HEK293 (cell line): ENCODE measurements at regions not wholly inside any gene's neighbourhood (a gene's known extent, or its start where the extent isn't known, plus 50 kb on each side); places are given as distances from the start of the nearest gene placed in this dataset.

Experiments used
- CTCF ChIA-PET: fragments of 350-600 bp; formaldehyde crosslinking; extraction: SDS; loops from one replicate; lab custom pipeline; 2021; ENCODE audit warnings: antibody characterized with exemption; lab: Yijun Ruan, JAX
- POLR2A ChIA-PET: fragments of 300-600 bp; formaldehyde crosslinking; extraction: SDS; loops from one replicate; lab custom pipeline; 2020; ENCODE audit warnings: antibody characterized with exemption, inconsistent platforms; lab: Yijun Ruan, JAX
- H3K27ac ChIP-seq: fragments of 200-500 bp; sonication (Bioruptor generic); 2 replicates; pipeline ENCODE4 v1.5.1; 2014; ENCODE audit warnings: low read depth, low read length, control low read depth, inconsistent platforms; ENCODE audit errors: extremely low read depth
- H3K36me3 ChIP-seq, 2 experiments: fragments of 200-500 bp in 1 of 2; sonication (Bioruptor generic) in 1 of 2; 1 replicate in 1 of 2; 2 replicates in 1 of 2; pipeline ENCODE4 v1.5.1; 2014 to 2017; ENCODE audit warnings: inconsistent platforms in 2 of 2, low read length in 2 of 2; ENCODE audit not compliant: control insufficient read depth in 2 of 2, insufficient read depth in 1 of 2
- H3K4me1 ChIP-seq: fragments of 200-500 bp; sonication (Bioruptor generic); 2 replicates; pipeline ENCODE4 v1.5.1; 2014; ENCODE audit warnings: mild to moderate bottlenecking, low read length, inconsistent platforms; ENCODE audit not compliant: control insufficient read depth, insufficient read depth
- H3K4me3 ChIP-seq: 2 replicates; pipeline ENCODE4 v1.5.1; 2011; ENCODE audit warnings: low read depth, mild to moderate bottlenecking, control low read depth, low read length, moderate library complexity
- H3K9me3 ChIP-seq: fragments of 200-500 bp; sonication (Bioruptor generic); 2 replicates; pipeline ENCODE4 v1.5.1; 2014; ENCODE audit warnings: low read depth, low read length, inconsistent platforms; ENCODE audit not compliant: control insufficient read depth, insufficient read depth
- GFI1B ChIP-seq: fragments of 450-650 bp; formaldehyde crosslinking; IDR thresholded peaks from 2 replicates; pipeline ENCODE4 v1.5.1; 2016; ENCODE audit warnings: missing biosample characterization, missing genetic modification characterization
- MZF1 ChIP-seq: fragments of 450-650 bp; formaldehyde crosslinking; IDR thresholded peaks from 2 replicates; pipeline ENCODE4 v1.5.1; 2017; ENCODE audit warnings: missing biosample characterization, missing genetic modification characterization, borderline replicate concordance
- SALL2 ChIP-seq: fragments of 450-650 bp; formaldehyde crosslinking; IDR thresholded peaks from 2 replicates; pipeline ENCODE4 v1.5.0; 2017; ENCODE audit warnings: missing biosample characterization, mild to moderate bottlenecking, missing genetic modification characterization, borderline replicate concordance
- TRIM28 ChIP-seq: IDR thresholded peaks from 2 replicates; pipeline ENCODE4 v1.6.1; 2011; ENCODE audit warnings: low read length, control low read depth, borderline replicate concordance
- ZBTB1 ChIP-seq: fragments of 450-650 bp; formaldehyde crosslinking; IDR thresholded peaks from 2 replicates; pipeline ENCODE4 v1.5.1; 2016; ENCODE audit warnings: missing biosample characterization, missing genetic modification characterization
- ZBTB17 ChIP-seq: fragments of 450-650 bp; formaldehyde crosslinking; IDR thresholded peaks from 2 replicates; pipeline ENCODE4 v1.5.1; 2016; ENCODE audit warnings: missing biosample characterization, missing genetic modification characterization
- ZIC2 ChIP-seq: fragments of 450-650 bp; formaldehyde crosslinking; IDR thresholded peaks from 2 replicates; pipeline ENCODE4 v1.5.1; 2016; ENCODE audit warnings: missing biosample characterization, missing genetic modification characterization
- ZNF133 ChIP-seq: fragments of 450-650 bp; formaldehyde crosslinking; IDR thresholded peaks from 2 replicates; pipeline ENCODE4 v1.5.1; 2016; ENCODE audit warnings: missing biosample characterization, missing genetic modification characterization
- ZNF18 ChIP-seq: fragments of 450-650 bp; formaldehyde crosslinking; IDR thresholded peaks from 2 replicates; pipeline ENCODE4 v1.5.1; 2016; ENCODE audit warnings: missing biosample characterization, missing genetic modification characterization
- ZNF23 ChIP-seq: fragments of 450-650 bp; formaldehyde crosslinking; IDR thresholded peaks from 2 replicates; pipeline ENCODE4 v1.5.1; 2016; ENCODE audit warnings: missing biosample characterization, missing genetic modification characterization, borderline replicate concordance
- ZNF600 ChIP-seq: fragments of 450-650 bp; formaldehyde crosslinking; IDR thresholded peaks from 2 replicates; pipeline ENCODE4 v1.5.1; 2016; ENCODE audit warnings: missing biosample characterization, missing genetic modification characterization
- ZNF621 ChIP-seq: fragments of 450-650 bp; formaldehyde crosslinking; IDR thresholded peaks from 2 replicates; pipeline ENCODE4 v1.5.1; 2017; ENCODE audit warnings: missing biosample characterization, missing genetic modification characterization
- ZNF658 ChIP-seq: fragments of 450-650 bp; formaldehyde crosslinking; IDR thresholded peaks from 2 replicates; pipeline ENCODE4; 2016; ENCODE audit warnings: missing biosample characterization, missing genetic modification characterization
- ZNF660 ChIP-seq: fragments of 450-650 bp; IDR thresholded peaks from 2 replicates; pipeline ENCODE4 v1.5.1; 2018; ENCODE audit warnings: missing biosample characterization, mild to moderate bottlenecking, missing genetic modification characterization
- ZNF670 ChIP-seq: fragments of 450-650 bp; formaldehyde crosslinking; IDR thresholded peaks from 2 replicates; pipeline ENCODE4 v1.5.1; 2016; ENCODE audit warnings: missing biosample characterization, missing genetic modification characterization, low read depth
- TF ChIP-seq, protein P1 (sequence below): fragments of 450-650 bp; formaldehyde crosslinking; conservative IDR thresholded peaks from 2 replicates; pipeline ENCODE4 v1.5.1; 2016; ENCODE audit warnings: low read depth, missing biosample characterization, missing genetic modification characterization
- TF ChIP-seq, protein P2 (sequence below): IDR thresholded peaks from 2 replicates; pipeline ENCODE4 v1.6.1; 2011; ENCODE audit warnings: mild to moderate bottlenecking, low read depth, low read length, borderline replicate concordance
- TF ChIP-seq, protein P3 (sequence below): fragments of 450-650 bp; formaldehyde crosslinking; IDR thresholded peaks from 2 replicates; pipeline ENCODE4 v1.5.1; 2017; ENCODE audit warnings: missing biosample characterization, missing genetic modification characterization

GRCh38 chr4:96366632-96367031 is 526.7 kb downstream of the PDHA2 start:
- H3K4me1 ChIP-seq: no peaks in the 10 kb centered on the region
- H3K36me3 ChIP-seq: no peaks in the 10 kb centered on the region
- no peak overlapping the region for H3K4me3 ChIP-seq
- CTCF ChIA-PET: interaction anchor here (0.6 kb wide), 1 partner anchor 14 kb away, joined by 3 read pairs; no protein-coding TSS in a partner anchor
- TF ChIP-seq ZBTB17 (tag by site-specific recombination) (no peak), ZNF670 (tag by site-specific recombination) (no peak), ZNF658 (tag by site-specific recombination) (no peak), ZNF660 (tag by site-specific recombination) (no peak), ZNF600 (tag by site-specific recombination) (no peak), ZNF23 (tag by site-specific recombination) (no peak), ZNF18 (tag by site-specific recombination) (no peak), GFI1B (tag by site-specific recombination) (no peak), ZNF621 (no peak)
- TF ChIP-seq, protein P1, sequence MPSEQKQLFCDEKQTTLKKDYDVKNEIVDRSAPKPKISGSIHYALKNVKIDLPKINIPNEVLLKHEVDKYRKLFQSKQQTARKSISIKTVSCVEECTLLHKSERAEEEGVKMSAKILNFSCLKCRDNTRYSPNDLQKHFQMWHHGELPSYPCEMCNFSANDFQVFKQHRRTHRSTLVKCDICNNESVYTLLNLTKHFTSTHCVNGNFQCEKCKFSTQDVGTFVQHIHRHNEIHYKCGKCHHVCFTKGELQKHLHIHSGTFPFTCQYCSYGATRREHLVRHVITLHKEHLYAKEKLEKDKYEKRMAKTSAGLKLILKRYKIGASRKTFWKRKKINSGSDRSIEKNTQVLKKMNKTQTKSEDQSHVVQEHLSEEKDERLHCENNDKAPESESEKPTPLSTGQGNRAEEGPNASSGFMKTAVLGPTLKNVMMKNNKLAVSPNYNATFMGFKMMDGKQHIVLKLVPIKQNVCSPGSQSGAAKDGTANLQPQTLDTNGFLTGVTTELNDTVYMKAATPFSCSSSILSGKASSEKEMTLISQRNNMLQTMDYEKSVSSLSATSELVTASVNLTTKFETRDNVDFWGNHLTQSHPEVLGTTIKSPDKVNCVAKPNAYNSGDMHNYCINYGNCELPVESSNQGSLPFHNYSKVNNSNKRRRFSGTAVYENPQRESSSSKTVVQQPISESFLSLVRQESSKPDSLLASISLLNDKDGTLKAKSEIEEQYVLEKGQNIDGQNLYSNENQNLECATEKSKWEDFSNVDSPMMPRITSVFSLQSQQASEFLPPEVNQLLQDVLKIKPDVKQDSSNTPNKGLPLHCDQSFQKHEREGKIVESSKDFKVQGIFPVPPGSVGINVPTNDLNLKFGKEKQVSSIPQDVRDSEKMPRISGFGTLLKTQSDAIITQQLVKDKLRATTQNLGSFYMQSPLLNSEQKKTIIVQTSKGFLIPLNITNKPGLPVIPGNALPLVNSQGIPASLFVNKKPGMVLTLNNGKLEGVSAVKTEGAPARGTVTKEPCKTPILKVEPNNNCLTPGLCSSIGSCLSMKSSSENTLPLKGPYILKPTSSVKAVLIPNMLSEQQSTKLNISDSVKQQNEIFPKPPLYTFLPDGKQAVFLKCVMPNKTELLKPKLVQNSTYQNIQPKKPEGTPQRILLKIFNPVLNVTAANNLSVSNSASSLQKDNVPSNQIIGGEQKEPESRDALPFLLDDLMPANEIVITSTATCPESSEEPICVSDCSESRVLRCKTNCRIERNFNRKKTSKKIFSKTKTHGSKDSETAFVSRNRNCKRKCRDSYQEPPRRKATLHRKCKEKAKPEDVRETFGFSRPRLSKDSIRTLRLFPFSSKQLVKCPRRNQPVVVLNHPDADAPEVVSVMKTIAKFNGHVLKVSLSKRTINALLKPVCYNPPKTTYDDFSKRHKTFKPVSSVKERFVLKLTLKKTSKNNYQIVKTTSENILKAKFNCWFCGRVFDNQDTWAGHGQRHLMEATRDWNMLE (tag by site-specific recombination): no peak
- no peak overlapping the region for H3K27ac ChIP-seq
- no peaks in the 10 kb centered on the region for H3K9me3 ChIP-seq
- POLR2A ChIA-PET: no interaction called here

GRCh38 chr4:96375367-96375766 is 535.5 kb downstream of the PDHA2 start:
- Histone ChIP-seq H3K9me3 (no peaks in the 10 kb centered on the region), H3K27ac (no peak overlapping the region), H3K4me3 (no peak overlapping the region), H3K4me1 (no peaks in the 10 kb centered on the region), H3K36me3 (no peaks in the 10 kb centered on the region)
- ChIA-PET POLR2A (no interaction called here), CTCF (no interaction called here)
- no peak for TF ChIP-seq ZIC2 (tag by site-specific recombination)
- TF ChIP-seq, protein P2, sequence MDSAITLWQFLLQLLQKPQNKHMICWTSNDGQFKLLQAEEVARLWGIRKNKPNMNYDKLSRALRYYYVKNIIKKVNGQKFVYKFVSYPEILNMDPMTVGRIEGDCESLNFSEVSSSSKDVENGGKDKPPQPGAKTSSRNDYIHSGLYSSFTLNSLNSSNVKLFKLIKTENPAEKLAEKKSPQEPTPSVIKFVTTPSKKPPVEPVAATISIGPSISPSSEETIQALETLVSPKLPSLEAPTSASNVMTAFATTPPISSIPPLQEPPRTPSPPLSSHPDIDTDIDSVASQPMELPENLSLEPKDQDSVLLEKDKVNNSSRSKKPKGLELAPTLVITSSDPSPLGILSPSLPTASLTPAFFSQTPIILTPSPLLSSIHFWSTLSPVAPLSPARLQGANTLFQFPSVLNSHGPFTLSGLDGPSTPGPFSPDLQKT: no peak
- TF ChIP-seq SALL2 (tag by site-specific recombination): no peak
- no peak for TF ChIP-seq ZNF133 (tag by site-specific recombination)
- TF ChIP-seq, protein P3, sequence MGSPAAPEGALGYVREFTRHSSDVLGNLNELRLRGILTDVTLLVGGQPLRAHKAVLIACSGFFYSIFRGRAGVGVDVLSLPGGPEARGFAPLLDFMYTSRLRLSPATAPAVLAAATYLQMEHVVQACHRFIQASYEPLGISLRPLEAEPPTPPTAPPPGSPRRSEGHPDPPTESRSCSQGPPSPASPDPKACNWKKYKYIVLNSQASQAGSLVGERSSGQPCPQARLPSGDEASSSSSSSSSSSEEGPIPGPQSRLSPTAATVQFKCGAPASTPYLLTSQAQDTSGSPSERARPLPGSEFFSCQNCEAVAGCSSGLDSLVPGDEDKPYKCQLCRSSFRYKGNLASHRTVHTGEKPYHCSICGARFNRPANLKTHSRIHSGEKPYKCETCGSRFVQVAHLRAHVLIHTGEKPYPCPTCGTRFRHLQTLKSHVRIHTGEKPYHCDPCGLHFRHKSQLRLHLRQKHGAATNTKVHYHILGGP: no peak
- TF ChIP-seq ZBTB1 (tag by site-specific recombination): no peak
- TF ChIP-seq MZF1 (tag by site-specific recombination): no peak
- TF ChIP-seq TRIM28: no peak
